B cell (primary cell): ENCODE measurements at regions not wholly inside any gene's neighbourhood (a gene's known extent, or its start where the extent isn't known, plus 50 kb on each side); places are given as distances from the start of the nearest gene placed in this dataset.

Source experiments
- EZH2 ChIP-seq: IDR thresholded peaks from 2 replicates; pipeline ENCODE4 v1.6.1; 2012; ENCODE audit warnings: borderline replicate concordance, low read depth, mild to moderate bottlenecking, moderate library complexity, low read length; ENCODE audit not compliant: insufficient read depth, poor library complexity, severe bottlenecking
- TF ChIP-seq, protein P1 (sequence below): fragments of 200-600 bp; IDR thresholded peaks from one replicate; pipeline ENCODE4 v1.8.0; 2022; ENCODE audit warnings: antibody characterized with exemption, mild to moderate bottlenecking

DNA sequence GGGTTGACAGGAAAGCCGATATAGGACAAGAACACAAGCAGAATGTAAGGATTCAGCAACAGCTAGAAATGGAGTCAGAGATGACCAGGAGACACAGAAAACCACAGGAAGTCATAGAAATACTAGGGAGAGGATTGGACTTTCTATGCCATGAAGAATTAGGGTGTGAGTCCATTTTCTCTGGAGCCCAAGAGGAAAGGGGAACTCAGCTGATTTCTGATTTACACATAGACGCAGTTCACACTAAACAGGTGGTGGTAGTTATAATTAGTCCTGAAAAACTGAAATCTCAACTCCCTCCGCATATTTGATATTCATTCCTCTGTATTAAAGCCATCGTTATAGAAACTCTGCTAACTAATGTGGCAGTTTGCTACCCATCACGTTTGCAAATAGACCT is 292.7 kb upstream of the STT3B start:
- TF ChIP-seq, protein P1, sequence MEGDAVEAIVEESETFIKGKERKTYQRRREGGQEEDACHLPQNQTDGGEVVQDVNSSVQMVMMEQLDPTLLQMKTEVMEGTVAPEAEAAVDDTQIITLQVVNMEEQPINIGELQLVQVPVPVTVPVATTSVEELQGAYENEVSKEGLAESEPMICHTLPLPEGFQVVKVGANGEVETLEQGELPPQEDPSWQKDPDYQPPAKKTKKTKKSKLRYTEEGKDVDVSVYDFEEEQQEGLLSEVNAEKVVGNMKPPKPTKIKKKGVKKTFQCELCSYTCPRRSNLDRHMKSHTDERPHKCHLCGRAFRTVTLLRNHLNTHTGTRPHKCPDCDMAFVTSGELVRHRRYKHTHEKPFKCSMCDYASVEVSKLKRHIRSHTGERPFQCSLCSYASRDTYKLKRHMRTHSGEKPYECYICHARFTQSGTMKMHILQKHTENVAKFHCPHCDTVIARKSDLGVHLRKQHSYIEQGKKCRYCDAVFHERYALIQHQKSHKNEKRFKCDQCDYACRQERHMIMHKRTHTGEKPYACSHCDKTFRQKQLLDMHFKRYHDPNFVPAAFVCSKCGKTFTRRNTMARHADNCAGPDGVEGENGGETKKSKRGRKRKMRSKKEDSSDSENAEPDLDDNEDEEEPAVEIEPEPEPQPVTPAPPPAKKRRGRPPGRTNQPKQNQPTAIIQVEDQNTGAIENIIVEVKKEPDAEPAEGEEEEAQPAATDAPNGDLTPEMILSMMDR: no peak
- TF ChIP-seq EZH2: no peak
